ENCODE measurements at regions not wholly inside any gene's neighbourhood (a gene's known extent, or its start where the extent isn't known, plus 50 kb on each side); places are given as distances from the start of the nearest gene placed in this dataset.
"Not testable (repeated sequence)": the region's sequence is repeated elsewhere in the genome, so short reads cannot be mapped to it uniquely, and the experiment has no call there.

- DNase-seq (ENCODE audit: low read depth), result peak; percentile 45
- no peak for TF ChIP-seq CTCF (conservative IDR thresholded peaks at IDR 0.05; ENCODE audit: low read depth, low read length)
- no peak overlapping the region for H3K4me3 ChIP-seq (ENCODE audit: low read depth, low read length)
Measured at GRCh38 chr6:121694801-121695251, 259.4 kb downstream of the GJA1 start.

GRCh38 chr6:121695329-121695728 lies 259.9 kb downstream of the GJA1 start:
- no peak overlapping the region for H3K4me3 ChIP-seq (ENCODE audit: low read depth, low read length)

GRCh38 chr6:121697921-121698320 lies 262.5 kb downstream of the GJA1 start:
- DNase-seq (ENCODE audit: low read depth), result no peak
- no peak for TF ChIP-seq CTCF (conservative IDR thresholded peaks at IDR 0.05; ENCODE audit: low read depth, low read length)
- H3K4me3 ChIP-seq (ENCODE audit: low read depth, low read length), result no peak overlapping the region

More at GRCh38 chr6:121695329-121695728, 259.9 kb downstream of the GJA1 start:
- no peak for TF ChIP-seq CTCF (conservative IDR thresholded peaks at IDR 0.05; ENCODE audit: low read depth, low read length)
- DNase-seq (ENCODE audit: low read depth), result no peak

GRCh38 chr6:121698617-121699016 lies 263.2 kb downstream of the GJA1 start:
- no peak for DNase-seq (ENCODE audit: low read depth)
- TF ChIP-seq CTCF (conservative IDR thresholded peaks at IDR 0.05; ENCODE audit: low read depth, low read length), result no peak
- no peak overlapping the region for H3K4me3 ChIP-seq (ENCODE audit: low read depth, low read length)

- H3K4me3 ChIP-seq (ENCODE audit: low read depth, low read length); DNase-seq (ENCODE audit: low read depth): not testable (repeated sequence)
Measured at GRCh38 chr6:121703129-121703528, 267.7 kb downstream of the GJA1 start.

GRCh38 chr6:121711472-121711871 lies 276.0 kb downstream of the GJA1 start:
- DNase-seq (ENCODE audit: low read depth), result no peak
- no peak for TF ChIP-seq CTCF (conservative IDR thresholded peaks at IDR 0.05; ENCODE audit: low read depth, low read length)
- H3K4me3 ChIP-seq (ENCODE audit: low read depth, low read length), result no peak overlapping the region

- H3K4me3 ChIP-seq (ENCODE audit: low read depth, low read length), result no peak overlapping the region
- DNase-seq (ENCODE audit: low read depth), result no peak
- no peak for TF ChIP-seq CTCF (conservative IDR thresholded peaks at IDR 0.05; ENCODE audit: low read depth, low read length)
Measured at GRCh38 chr6:121717686-121718085, 282.2 kb downstream of the GJA1 start.

- DNase-seq (ENCODE audit: low read depth); H3K4me3 ChIP-seq (ENCODE audit: low read depth, low read length): not testable (repeated sequence)
Measured at GRCh38 chr6:121720867-121721266, 285.4 kb downstream of the GJA1 start.

All from choroid plexus epithelial cell (primary cell).